Ectodermal cell (in vitro differentiated cells): ENCODE measurements at regions not wholly inside any gene's neighbourhood (a gene's known extent, or its start where the extent isn't known, plus 50 kb on each side); places are given as distances from the start of the nearest gene placed in this dataset.

Experiments used
- H3K27ac ChIP-seq: 2 replicates; pipeline ENCODE4 v1.7.0; 2013; ENCODE audit warnings: mild to moderate bottlenecking, low read depth, low read length; ENCODE audit not compliant: insufficient read depth, poor library complexity, severe bottlenecking
- H3K27me3 ChIP-seq: 2 replicates; pipeline ENCODE4 v1.7.0; 2013; ENCODE audit warnings: mild to moderate bottlenecking, low read length; ENCODE audit not compliant: insufficient read depth, control insufficient read depth, poor library complexity, severe bottlenecking
- H3K36me3 ChIP-seq: one replicate; pipeline ENCODE4 v1.7.0; 2013; ENCODE audit warnings: low read length; ENCODE audit not compliant: control insufficient read depth, insufficient read depth
- H3K4me1 ChIP-seq: one replicate; pipeline ENCODE4 v1.7.0; 2013; ENCODE audit warnings: low read length; ENCODE audit not compliant: control insufficient read depth, insufficient read depth
- H3K4me3 ChIP-seq: 2 replicates; pipeline ENCODE4 v1.7.0; 2013; ENCODE audit warnings: low read depth, low read length, control low read depth; ENCODE audit not compliant: insufficient read depth
- H3K9me3 ChIP-seq: 2 replicates; pipeline ENCODE4 v1.7.0; 2013; ENCODE audit warnings: mild to moderate bottlenecking, low read length, moderate library complexity; ENCODE audit not compliant: control insufficient read depth
- WGBS, 2 experiments: methylation state at CpG; one replicate each; pipeline ENCODE4 v1.1.7; 2013; ENCODE audit warnings: missing lambda C conversion rate in 2 of 2; 5-methylcytosine and 5-hydroxymethylcytosine counted together

GRCh38 chr13:80134346-80134745, 206.6 kb downstream of the SPRY2 start:
- H3K27ac ChIP-seq: no peak overlapping the region
- no peak overlapping the region for H3K4me3 ChIP-seq
- H3K9me3 ChIP-seq: no peaks in the 10 kb centered on the region
- 8 to 14% methylated on average over 1 of the region's 2 CpGs for WGBS, 2 experiments
- no peaks in the 10 kb centered on the region for H3K27me3 ChIP-seq
- no peaks in the 10 kb centered on the region for H3K36me3 ChIP-seq
- peaks cover 35% of the 10 kb centered on the region for H3K4me1 ChIP-seq

GRCh38 chr13:80133631-80134261, 207.2 kb downstream of the SPRY2 start:
- Histone ChIP-seq H3K4me3 (no peak overlapping the region), H3K27ac (no peak overlapping the region), H3K27me3 (no peaks in the 10 kb centered on the region), H3K9me3 (no peaks in the 10 kb centered on the region), H3K4me1 (peaks cover 35% of the 10 kb centered on the region), H3K36me3 (no peaks in the 10 kb centered on the region)
- 41 to 55% methylated on average over 6 of the region's 6 CpGs for WGBS, 2 experiments

GRCh38 chr13:80132741-80133601, 208.0 kb downstream of the SPRY2 start:
- Histone ChIP-seq H3K27ac (peak overlapping the region; percentile 30), H3K4me3 (no peak overlapping the region), H3K27me3 (no peaks in the 10 kb centered on the region), H3K9me3 (no peaks in the 10 kb centered on the region), H3K36me3 (no peaks in the 10 kb centered on the region), H3K4me1 (peaks cover 37% of the 10 kb centered on the region)
- 26 to 30% methylated on average over 11 of the region's 11 CpGs for WGBS, 2 experiments

- H3K27me3 ChIP-seq: no peaks in the 10 kb centered on the region
- H3K4me3 ChIP-seq: no peak overlapping the region
- no peaks in the 10 kb centered on the region for H3K36me3 ChIP-seq
- no peak overlapping the region for H3K27ac ChIP-seq
- peaks cover 38% of the 10 kb centered on the region for H3K4me1 ChIP-seq
- no peaks in the 10 kb centered on the region for H3K9me3 ChIP-seq
- 6% methylated on average over 4 of the region's 4 CpGs for WGBS, 2 experiments
Measured at GRCh38 chr13:80131204-80131603, 209.7 kb downstream of the SPRY2 start.

GRCh38 chr13:80126389-80127068, 214.4 kb downstream of the SPRY2 start:
- no peaks in the 10 kb centered on the region for H3K9me3 ChIP-seq
- no peaks in the 10 kb centered on the region for H3K36me3 ChIP-seq
- peaks cover 6% of the 10 kb centered on the region for H3K4me1 ChIP-seq
- no peaks in the 10 kb centered on the region for H3K27me3 ChIP-seq
- WGBS, 2 experiments: 89% methylated on average over 1 of the region's 1 CpG; no CpG with 5 or more reads in 1 of the 2 experiments
- H3K4me3 ChIP-seq: no peak overlapping the region
- no peak overlapping the region for H3K27ac ChIP-seq

GRCh38 chr13:80123945-80124344, 217.0 kb downstream of the SPRY2 start:
- H3K9me3 ChIP-seq: no peaks in the 10 kb centered on the region
- peaks cover 3% of the 10 kb centered on the region for H3K4me1 ChIP-seq
- 95 to 97% methylated on average over 3 of the region's 3 CpGs for WGBS, 2 experiments
- no peaks in the 10 kb centered on the region for H3K36me3 ChIP-seq
- no peak overlapping the region for H3K27ac ChIP-seq
- H3K27me3 ChIP-seq: no peaks in the 10 kb centered on the region
- no peak overlapping the region for H3K4me3 ChIP-seq

- Histone ChIP-seq H3K4me3 (no peak overlapping the region), H3K27me3 (no peaks in the 10 kb centered on the region), H3K27ac (no peak overlapping the region), H3K4me1 (no peaks in the 10 kb centered on the region), H3K9me3 (no peaks in the 10 kb centered on the region), H3K36me3 (no peaks in the 10 kb centered on the region)
- WGBS, 2 experiments: 90 to 96% methylated on average over 1 of the region's 1 CpG
Measured at GRCh38 chr13:80121038-80121437, 219.9 kb downstream of the SPRY2 start.

GRCh38 chr13:80118506-80118905, 222.4 kb downstream of the SPRY2 start:
- Histone ChIP-seq H3K27ac (no peak overlapping the region), H3K9me3 (no peaks in the 10 kb centered on the region), H3K27me3 (no peaks in the 10 kb centered on the region), H3K4me1 (no peaks in the 10 kb centered on the region), H3K36me3 (no peaks in the 10 kb centered on the region), H3K4me3 (no peak overlapping the region)
- WGBS, 2 experiments: 96 to 100% methylated on average over 1 of the region's 1 CpG

- no peak overlapping the region for H3K27ac ChIP-seq
- H3K9me3 ChIP-seq: no peaks in the 10 kb centered on the region
- no peaks in the 10 kb centered on the region for H3K4me1 ChIP-seq
- H3K36me3 ChIP-seq: no peaks in the 10 kb centered on the region
- 93 to 97% methylated on average over 1 of the region's 1 CpG for WGBS, 2 experiments
- H3K27me3 ChIP-seq: no peaks in the 10 kb centered on the region
- no peak overlapping the region for H3K4me3 ChIP-seq
Measured at GRCh38 chr13:80118099-80118498, 222.8 kb downstream of the SPRY2 start.

GRCh38 chr13:80117515-80117914, 223.4 kb downstream of the SPRY2 start:
- H3K27me3 ChIP-seq: no peaks in the 10 kb centered on the region
- H3K4me3 ChIP-seq: no peak overlapping the region
- no peaks in the 10 kb centered on the region for H3K36me3 ChIP-seq
- H3K4me1 ChIP-seq: no peaks in the 10 kb centered on the region
- no peak overlapping the region for H3K27ac ChIP-seq
- H3K9me3 ChIP-seq: no peaks in the 10 kb centered on the region
- 86 to 100% methylated on average over 1 to 2 of the region's 2 CpGs for WGBS, 2 experiments
